NK-92 treated with Interleukin-12 subunit alpha and Interleukin-12 subunit beta, amount 100 ng/mL, for 24 hours (cell line): ENCODE measurements at regions not wholly inside any gene's neighbourhood (a gene's known extent, or its start where the extent isn't known, plus 50 kb on each side); places are given as distances from the start of the nearest gene placed in this dataset.

Source experiments
- DNase-seq: peaks from one replicate; lab custom pipeline; 2025; lab: John Stamatoyannopoulos, UW

DNA sequence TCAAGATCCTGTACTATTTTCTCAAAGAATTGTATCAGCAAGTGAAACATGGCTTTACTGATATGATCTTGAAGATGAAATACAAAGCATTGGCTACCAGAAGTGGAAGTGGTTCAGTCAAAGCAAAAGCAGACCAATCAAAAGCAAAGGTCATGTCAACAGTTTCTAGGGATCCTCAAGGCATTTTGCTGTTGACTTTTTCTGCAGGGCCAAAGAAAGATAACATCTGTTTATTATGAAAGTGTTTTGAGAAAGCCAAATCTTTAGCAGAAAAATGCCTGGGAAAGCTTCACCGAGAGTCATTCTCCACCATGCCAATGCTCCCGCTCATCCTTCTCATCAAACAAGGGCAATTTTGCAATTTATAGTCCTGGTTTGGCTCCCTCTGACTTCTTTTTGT, 90.3 kb upstream of the ACO1 start:
- DNase-seq: no peak

DNA sequence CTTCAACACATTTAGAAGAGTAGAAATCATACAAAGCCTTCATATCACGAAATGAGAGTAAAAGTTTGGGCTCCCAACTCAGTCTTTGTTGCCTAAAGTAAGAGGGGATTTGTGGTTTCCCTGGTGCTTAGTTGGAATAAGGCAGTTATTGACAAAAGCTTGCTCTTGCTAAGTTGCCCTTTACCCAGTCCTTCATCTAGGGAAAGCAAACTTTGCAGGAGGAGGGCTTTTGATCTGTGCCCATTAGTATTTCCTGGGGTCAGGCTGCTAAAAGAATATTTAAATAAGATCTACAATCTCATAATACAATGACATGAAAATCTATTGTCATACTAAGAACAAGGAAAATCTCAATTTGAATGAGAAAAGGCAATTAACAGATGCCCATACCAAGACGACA, 84.1 kb upstream of the ACO1 start:
- DNase-seq: no peak

DNA sequence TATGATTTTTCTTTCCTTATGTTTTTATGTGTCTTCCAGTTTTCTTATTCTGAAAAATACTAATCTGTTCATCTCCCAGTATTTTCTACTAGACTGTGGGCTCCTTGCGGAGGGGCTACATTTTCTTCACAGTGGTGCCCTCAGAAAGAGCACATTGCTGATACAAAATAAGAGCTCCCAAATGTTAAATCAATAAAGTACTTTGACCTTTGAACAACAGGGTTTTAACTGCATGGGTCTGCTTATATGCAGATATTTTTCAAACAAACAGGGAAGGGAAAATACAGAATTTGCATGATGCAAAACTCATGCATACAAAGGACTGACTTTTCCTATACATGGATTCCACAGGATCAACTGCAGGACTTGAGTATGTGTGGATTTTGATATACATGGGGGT, 79.9 kb upstream of the ACO1 start:
- no peak for DNase-seq

DNA sequence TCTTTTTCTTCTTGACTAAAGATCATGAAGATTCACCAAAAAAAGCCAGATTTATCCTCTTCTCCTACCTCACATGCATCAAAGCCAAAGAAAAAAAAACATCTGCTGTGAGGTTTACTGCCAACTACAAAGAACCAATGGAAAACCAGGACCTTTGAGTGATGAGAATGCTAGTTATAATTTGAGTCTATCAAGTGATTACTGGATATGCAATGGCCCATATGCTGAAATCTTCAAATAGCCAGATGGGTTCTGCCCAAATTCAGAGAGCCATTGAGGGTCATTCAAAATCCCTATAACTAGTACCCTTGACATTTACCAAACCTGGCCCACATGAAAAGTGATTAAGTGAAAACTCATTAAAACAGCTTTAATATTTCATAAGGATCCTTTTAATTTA, 78.4 kb upstream of the ACO1 start:
- no peak for DNase-seq

DNA sequence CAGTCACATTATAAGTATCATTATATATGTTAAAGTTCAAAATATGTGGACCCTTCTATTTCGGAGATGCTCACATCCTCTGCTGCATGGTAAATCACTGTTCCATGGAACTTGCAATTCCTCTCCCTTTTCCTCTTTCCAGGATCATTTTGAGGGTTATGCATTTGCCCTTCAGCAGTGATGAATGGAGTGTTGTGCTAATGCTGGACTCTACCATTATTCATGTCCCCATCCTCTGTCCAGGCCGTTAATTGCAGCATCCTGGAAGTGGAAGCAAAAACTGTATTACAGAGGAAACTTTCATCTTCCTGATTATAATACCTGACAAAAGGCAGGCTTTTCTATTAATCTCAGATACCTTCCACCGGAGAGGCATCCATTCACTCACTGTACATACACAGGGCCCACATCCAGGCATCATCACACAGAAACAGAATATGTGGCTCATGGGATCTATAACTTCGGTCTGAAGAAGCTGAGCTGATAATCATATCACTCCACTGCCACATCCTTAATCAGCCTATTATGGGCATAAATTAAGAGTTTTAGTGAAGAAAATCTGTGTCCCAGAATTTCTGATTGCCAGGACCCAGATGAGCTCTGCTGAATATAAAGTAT, 65.0 kb upstream of the ACO1 start:
- no peak for DNase-seq

DNA sequence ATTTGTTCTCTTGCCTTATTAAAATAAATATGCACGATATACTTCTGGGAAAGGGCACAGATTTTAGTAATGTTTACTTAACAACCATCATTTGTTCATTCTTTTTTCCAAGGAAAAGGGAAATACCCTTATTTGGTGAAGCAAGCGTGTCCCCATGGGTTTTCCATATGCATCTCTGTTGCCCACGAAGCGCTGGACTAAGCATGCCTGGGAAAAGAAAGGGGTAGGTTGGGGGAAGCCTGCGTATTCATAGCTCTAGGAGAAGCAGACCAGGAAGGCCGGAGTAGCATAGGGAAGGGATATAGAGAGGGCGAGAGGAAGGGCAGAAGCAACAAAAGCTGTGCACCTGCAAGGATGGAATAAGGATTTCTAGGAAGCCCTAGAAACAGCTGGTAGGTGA, 61.8 kb upstream of the ACO1 start:
- DNase-seq: no peak

DNA sequence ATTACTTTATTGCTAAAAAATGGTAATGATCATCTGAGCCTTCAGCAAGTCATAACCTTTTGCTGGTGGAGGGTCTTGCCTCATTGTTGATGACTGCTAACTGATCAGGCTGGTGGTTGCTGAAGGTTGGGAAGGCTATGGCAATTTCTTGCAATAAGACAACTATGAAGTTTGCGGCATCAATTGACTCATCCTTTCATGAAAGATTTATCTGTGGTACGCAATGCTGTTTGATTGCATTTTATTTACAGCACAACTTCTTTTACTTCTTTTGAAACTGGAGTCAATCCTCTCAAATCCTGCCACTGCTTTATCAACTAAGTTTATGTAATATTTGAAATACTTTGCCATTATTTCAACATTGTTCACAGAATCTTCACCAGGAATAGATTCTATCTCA, 58.3 kb upstream of the ACO1 start:
- no peak for DNase-seq

DNA sequence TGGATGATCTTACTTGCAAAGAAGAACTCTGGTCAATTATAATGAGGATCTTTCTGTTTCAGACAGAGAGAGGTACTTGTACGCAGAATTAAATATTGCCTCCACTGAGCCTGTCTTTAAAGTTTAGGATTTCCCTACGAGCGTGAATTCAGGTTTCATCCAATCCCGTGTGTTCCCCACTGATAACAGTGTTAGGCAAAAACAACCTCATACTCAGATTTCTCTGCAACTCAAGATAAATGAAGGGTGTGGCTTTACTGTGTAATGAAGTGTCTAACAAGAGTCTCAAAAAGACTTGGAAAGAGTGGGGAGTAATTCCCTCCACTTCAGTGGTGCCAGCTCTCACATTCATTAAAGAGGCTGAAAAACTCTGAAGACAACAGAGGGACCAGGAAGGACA, 53.2 kb upstream of the ACO1 start:
- DNase-seq: no peak

DNA sequence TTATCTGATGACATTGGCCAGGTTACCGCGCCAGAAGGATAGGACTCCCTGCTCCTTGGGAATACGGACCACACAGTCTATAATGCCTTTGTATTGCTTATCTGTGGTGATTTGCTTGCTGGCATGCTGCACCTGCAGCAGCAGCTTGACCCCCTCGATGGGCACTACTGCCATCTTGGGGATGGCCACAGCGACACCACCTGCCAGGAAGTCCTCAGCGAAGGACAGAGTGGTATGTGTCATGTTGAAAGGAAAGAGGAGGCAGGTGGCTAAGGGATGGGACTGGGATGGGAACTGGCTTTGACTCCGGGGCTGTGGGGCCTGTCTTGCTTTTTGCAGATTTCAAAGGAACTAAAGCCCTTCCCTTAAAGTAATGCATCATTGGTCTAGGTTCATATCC, 50.3 kb upstream of the ACO1 start:
- DNase-seq: no peak
